ENCODE measurements at regions not wholly inside any gene's neighbourhood (a gene's known extent, or its start where the extent isn't known, plus 50 kb on each side); places are given as distances from the start of the nearest gene placed in this dataset.

GRCh38 chr2:196307775-196308305 lies 136.5 kb upstream of the STK17B start:
- no peak for TF ChIP-seq POLR2AphosphoS5 (IDR thresholded peaks at IDR 0.05; ENCODE audit: insufficient read depth in 1 of 2, low read depth in 1 of 2)
- no peak for TF ChIP-seq CTCF (IDR thresholded peaks at IDR 0.05)
- TF ChIP-seq POLR2A (IDR thresholded peaks at IDR 0.05): no peak

Data from vagina (tissue), 2 donors.